ENCODE measurements at regions not wholly inside any gene's neighbourhood (a gene's known extent, or its start where the extent isn't known, plus 50 kb on each side); places are given as distances from the start of the nearest gene placed in this dataset.

DNA sequence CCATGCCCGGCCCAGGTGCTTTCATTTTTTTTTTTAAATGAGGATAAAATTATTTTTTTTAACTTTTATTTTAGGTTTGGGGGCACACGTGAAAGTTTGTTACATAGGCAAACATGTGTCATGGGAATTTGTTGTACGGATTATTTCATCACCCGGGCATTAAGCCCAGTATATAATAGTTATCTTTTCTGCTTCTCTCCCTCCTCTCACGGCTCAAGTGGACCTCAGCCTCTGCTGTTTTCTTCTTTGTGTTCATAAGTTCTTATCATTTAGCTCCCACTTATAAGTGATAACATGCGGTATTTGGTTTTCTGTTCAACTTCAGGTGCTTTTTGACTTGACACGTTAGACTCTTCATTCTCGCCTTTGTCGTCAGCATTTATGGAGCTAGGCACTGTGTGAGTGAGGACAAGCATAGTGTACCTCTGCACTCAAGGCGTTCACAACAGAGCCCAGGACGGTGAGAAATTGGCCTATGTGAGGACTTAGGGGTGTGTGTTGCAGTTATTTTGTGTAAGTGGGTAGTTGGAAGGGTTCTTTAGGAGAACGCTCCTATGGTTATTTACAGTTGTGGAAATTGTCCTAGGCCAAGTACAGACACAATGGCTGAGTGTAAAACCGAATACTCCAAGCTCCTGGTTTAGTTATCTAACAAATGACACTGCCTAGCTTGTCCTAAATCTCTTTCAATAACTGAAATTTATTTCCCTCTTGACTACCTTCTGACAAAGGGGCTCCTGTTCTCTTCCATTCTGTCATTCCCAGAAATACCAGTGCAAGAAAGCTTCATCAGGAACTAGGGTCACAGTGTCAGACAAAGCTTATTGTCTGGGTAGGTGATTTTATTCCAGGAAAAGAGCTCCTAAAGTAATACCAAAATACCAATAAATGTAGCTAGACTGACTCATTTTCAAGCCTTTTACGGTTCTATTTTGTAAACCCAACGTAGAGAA lies 200.5 kb upstream of the PRICKLE1 start:
- Histone ChIP-seq H3K4me3 (no peak overlapping the region), H3K9me3 (no peaks in the 10 kb centered on the region), H3K27me3 (no peaks in the 10 kb centered on the region), H3K36me3 (no peaks in the 10 kb centered on the region), H3K4me1 (peaks cover 0 to 13% (median 2%) of the 10 kb centered on the region in 4 donors), H3K27ac (no peak overlapping the region)
- TF ChIP-seq EP300 (IDR thresholded peaks at IDR 0.05) (no peak), CTCF (IDR thresholded peaks at IDR 0.05) (no peak), POLR2A (IDR thresholded peaks at IDR 0.05) (no peak)
- 62 to 72% methylated on average over 15 of the region's 15 CpGs for WGBS, 2 donors
- DNase-seq (ENCODE audit: low spot score in 2 of 2), result no peak

DNA sequence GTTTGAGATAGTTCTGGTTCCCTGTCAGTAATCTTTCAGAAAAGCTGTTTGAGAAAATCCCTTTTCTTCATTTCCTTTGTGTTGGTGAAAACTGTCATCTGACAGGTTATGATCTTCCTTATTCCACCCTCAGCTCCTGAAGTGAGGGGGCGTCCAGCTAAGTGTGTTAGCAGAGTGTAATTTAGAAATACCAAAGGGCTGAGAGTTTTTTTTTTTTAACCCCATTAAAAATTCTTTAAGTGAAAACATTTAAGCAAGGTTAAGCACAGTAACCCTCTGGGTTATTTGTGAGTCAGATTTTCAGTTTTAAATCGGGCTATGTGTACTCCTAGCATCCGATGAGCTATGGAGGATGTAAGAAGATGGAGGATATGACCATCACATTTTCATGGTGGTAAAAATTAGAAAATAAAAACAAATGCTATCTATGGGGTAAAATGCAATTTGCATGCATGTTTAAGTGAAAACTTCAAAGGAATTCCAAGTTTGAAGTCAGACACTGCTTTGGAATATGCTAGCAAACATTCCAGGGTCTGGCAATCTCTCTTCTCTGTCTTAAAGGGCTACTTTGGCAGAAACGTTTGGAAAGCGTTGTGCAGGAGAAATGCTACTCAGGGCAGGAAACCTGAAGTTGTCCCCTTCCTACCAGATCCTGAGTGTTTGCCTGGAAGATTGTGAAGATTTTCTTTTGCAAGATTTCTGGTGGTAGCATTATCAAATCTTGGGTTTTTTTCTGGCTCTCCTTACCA lies 197.0 kb upstream of the PRICKLE1 start:
- Histone ChIP-seq H3K4me1 (peaks cover 0 to 13% (median 2%) of the 10 kb centered on the region in 4 donors), H3K4me3 (no peak overlapping the region), H3K27ac (no peak overlapping the region), H3K36me3 (no peaks in the 10 kb centered on the region), H3K27me3 (no peaks in the 10 kb centered on the region), H3K9me3 (no peaks in the 10 kb centered on the region)
- TF ChIP-seq POLR2A (IDR thresholded peaks at IDR 0.05) (no peak), EP300 (IDR thresholded peaks at IDR 0.05) (no peak), CTCF (IDR thresholded peaks at IDR 0.05) (no peak)
- 47 to 58% methylated on average over 5 of the region's 5 CpGs for WGBS, 2 donors
- DNase-seq (ENCODE audit: low spot score in 2 of 2), result no peak

GRCh38 chr12:42785944-42786343 lies 196.4 kb upstream of the PRICKLE1 start:
- no peak for DNase-seq (ENCODE audit: low spot score in 2 of 2)
- 83 to 84% methylated on average over 2 of the region's 2 CpGs for WGBS, 2 donors
- H3K27me3 ChIP-seq, result no peaks in the 10 kb centered on the region
- H3K27ac ChIP-seq, result no peak overlapping the region
- H3K4me1 ChIP-seq, result peaks cover 0 to 13% (median 1%) of the 10 kb centered on the region in 4 donors
- H3K9me3 ChIP-seq, result no peaks in the 10 kb centered on the region
- TF ChIP-seq POLR2A (IDR thresholded peaks at IDR 0.05), result no peak
- TF ChIP-seq EP300 (IDR thresholded peaks at IDR 0.05), result no peak
- TF ChIP-seq CTCF (IDR thresholded peaks at IDR 0.05), result no peak
- no peak overlapping the region for H3K4me3 ChIP-seq
- no peaks in the 10 kb centered on the region for H3K36me3 ChIP-seq

DNA sequence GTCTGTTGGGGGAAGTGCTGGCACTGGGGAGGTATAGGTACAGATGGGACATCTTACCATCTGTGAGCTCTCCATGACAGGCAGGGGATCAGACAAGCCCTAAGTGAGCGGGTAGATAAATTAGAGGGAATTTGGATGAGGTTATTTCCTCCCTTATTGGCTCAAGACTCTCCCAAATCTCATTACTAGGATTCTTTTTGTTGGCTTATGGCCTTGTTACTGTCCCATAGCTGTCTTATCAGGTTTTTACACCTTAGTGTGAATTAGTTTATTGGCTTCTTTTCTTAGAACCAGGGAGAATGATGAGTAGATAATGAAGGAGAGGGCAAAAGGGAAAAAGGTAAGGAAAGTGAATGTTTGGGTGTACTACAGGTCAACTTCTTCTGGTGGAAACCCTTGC lies 191.1 kb upstream of the PRICKLE1 start:
- no peak for TF ChIP-seq CTCF (IDR thresholded peaks at IDR 0.05)
- no peak for TF ChIP-seq EP300 (IDR thresholded peaks at IDR 0.05)
- no peak for TF ChIP-seq POLR2A (IDR thresholded peaks at IDR 0.05)
- Histone ChIP-seq H3K36me3 (no peaks in the 10 kb centered on the region), H3K27me3 (no peaks in the 10 kb centered on the region), H3K4me1 (peaks cover 0 to 20% (median 0%) of the 10 kb centered on the region in 4 donors), H3K27ac (peak overlapping the region in 1 of 4 donors; percentile 1), H3K4me3 (no peak overlapping the region), H3K9me3 (no peaks in the 10 kb centered on the region)
- WGBS, 2 donors, result 79 to 80% methylated on average over 1 of the region's 1 CpG
- DNase-seq (ENCODE audit: low spot score in 2 of 2), result no peak

Measured in tibial nerve (tissue), 4 donors.